ENCODE measurements at regions not wholly inside any gene's neighbourhood (a gene's known extent, or its start where the extent isn't known, plus 50 kb on each side); places are given as distances from the start of the nearest gene placed in this dataset.

DNA sequence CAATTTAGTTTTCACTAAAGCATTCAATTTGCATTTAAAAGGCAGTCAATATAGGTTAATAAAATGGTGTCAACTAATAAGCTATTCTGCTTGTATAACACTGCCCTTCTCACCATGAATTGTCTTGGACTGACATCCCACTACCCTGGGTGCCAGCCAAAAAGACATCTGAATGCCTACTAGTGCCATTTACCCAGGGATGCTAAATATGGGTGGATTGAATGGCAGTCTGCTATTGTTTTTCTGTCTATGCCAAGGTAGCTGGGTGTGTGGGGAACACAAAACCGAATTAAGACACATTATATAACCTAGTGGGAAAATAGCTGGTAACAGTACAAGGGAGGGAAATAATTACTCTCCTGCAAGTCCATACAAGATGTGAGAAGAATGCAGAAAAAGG lies 240.0 kb upstream of the CFAP20DC start:
- TF ChIP-seq POLR2A (IDR thresholded peaks at IDR 0.05): no peak
- TF ChIP-seq, protein P1, sequence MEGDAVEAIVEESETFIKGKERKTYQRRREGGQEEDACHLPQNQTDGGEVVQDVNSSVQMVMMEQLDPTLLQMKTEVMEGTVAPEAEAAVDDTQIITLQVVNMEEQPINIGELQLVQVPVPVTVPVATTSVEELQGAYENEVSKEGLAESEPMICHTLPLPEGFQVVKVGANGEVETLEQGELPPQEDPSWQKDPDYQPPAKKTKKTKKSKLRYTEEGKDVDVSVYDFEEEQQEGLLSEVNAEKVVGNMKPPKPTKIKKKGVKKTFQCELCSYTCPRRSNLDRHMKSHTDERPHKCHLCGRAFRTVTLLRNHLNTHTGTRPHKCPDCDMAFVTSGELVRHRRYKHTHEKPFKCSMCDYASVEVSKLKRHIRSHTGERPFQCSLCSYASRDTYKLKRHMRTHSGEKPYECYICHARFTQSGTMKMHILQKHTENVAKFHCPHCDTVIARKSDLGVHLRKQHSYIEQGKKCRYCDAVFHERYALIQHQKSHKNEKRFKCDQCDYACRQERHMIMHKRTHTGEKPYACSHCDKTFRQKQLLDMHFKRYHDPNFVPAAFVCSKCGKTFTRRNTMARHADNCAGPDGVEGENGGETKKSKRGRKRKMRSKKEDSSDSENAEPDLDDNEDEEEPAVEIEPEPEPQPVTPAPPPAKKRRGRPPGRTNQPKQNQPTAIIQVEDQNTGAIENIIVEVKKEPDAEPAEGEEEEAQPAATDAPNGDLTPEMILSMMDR (IDR thresholded peaks at IDR 0.05): no peak
